Pancreas (tissue), 10 donors: ENCODE measurements at regions not wholly inside any gene's neighbourhood (a gene's known extent, or its start where the extent isn't known, plus 50 kb on each side); places are given as distances from the start of the nearest gene placed in this dataset.

ENCODE experiments used
- ATAC-seq, 4 donors: fragments of 200-7000 bp; cut with Tn5 transposase; one replicate each; pipeline versions ENCODE4 v1.8.0 to v1.9.1; 2020; ENCODE audit warnings: mild to moderate bottlenecking in 4 of 4, moderate library complexity in 4 of 4
- DNase-seq, 6 donors: peaks; one replicate each; pipeline ENCODE4 v3.0.0-alpha.2; 2020
- FAIRE-seq: peaks from 2 replicates; lab custom pipeline; 2012; peaks lifted over from hg19 to GRCh38; lab: Jason Lieb, UNC
- H3K27ac ChIP-seq, 4 donors: fragments of 200-600 bp; sonication (generic); 1 replicate in 3 of 4; 2 replicates in 1 of 4; pipeline versions ENCODE4 v1.5.0 to v1.8.0; 2020
- H3K27me3 ChIP-seq, 4 donors: fragments of 200-600 bp; one replicate each; pipeline ENCODE4 v1.8.0; 2021
- H3K36me3 ChIP-seq, 3 donors: fragments of 200-600 bp; sonication (generic) in 1 of 3; one replicate each; pipeline versions ENCODE4 v1.5.0 to v1.8.0; 2020 to 2021
- H3K4me1 ChIP-seq, 3 donors: fragments of 200-600 bp; one replicate each; pipeline ENCODE4 v1.8.0; 2021
- H3K4me3 ChIP-seq, 4 donors: fragments of 200-600 bp; sonication (generic) in 2 of 4; one replicate each; pipeline versions ENCODE4 v1.5.0 to v1.8.0; 2020 to 2021
- H3K9me3 ChIP-seq, 4 donors: fragments of 200-600 bp; one replicate each; pipeline ENCODE4 v1.8.0; 2021
- CTCF ChIP-seq, 4 donors: fragments of 200-600 bp; sonication (generic) in 3 of 4; IDR thresholded peaks; one replicate each; pipeline versions ENCODE4 v1.5.0 to v1.8.0; 2021; ENCODE audit warnings: antibody characterized with exemption in 4 of 4
- WGBS, 2 donors: extraction: QIAGEN DNeasy Blood & Tissue Kit; methylation state at CpG; one replicate each; pipeline ENCODE4 v1.1.7; 2013; 5-methylcytosine and 5-hydroxymethylcytosine counted together
- intact Hi-C, 3 donors: fragments of 100-400 bp; cut with DNase I; formaldehyde crosslinking; loops; one replicate each; pipeline versions ENCODE4 v1.11.1 to v1.14.2; 2022
- donor health status: healthy with polysubstance abuse.
- donor health status: DM: no; HTN: no; CAD: no; lungs with moderate emphysema.
- donor health status: DM: no; HTN: no; CAD: no.
- donor health status: control.
- donor health status: control.
- donor health status: Bipolar disorder and iron deficiency.
- donor health status: DM: yes; HTN: yes; CAD: no.
- donor health status: DM: no; HTN: no; CAD: no.
- donor health status: DM: no; HTN: no; CAD: no.
- donor health status: DM: yes; HTN: yes; CAD: no.

GRCh38 chr7:135731-136645 is 56.4 kb upstream of the FAM20C start:
- ATAC-seq (no peak), FAIRE-seq (no peak), DNase-seq (no peak)
- Histone ChIP-seq H3K36me3 (no peaks in the 10 kb centered on the region), H3K4me1 (no peaks in the 10 kb centered on the region), H3K9me3 (no peaks in the 10 kb centered on the region), H3K27ac (no peak overlapping the region), H3K27me3 (no peaks in the 10 kb centered on the region), H3K4me3 (no peak overlapping the region)
- no peak for TF ChIP-seq CTCF (IDR thresholded peaks at IDR 0.05)
- 89 to 91% methylated on average over 12 of the region's 12 CpGs for WGBS, 2 donors
- intact Hi-C loops, result no loop called here

GRCh38 chr7:137094-137891 is 55.1 kb upstream of the FAM20C start:
- H3K4me3 ChIP-seq, result no peak overlapping the region
- no peaks in the 10 kb centered on the region for H3K9me3 ChIP-seq
- TF ChIP-seq CTCF (IDR thresholded peaks at IDR 0.05), result no peak
- H3K4me1 ChIP-seq, result peaks cover 0 to 4% (median 0%) of the 10 kb centered on the region in 3 donors
- ATAC-seq (no peak), DNase-seq (no peak), FAIRE-seq (no peak)
- H3K27me3 ChIP-seq, result no peaks in the 10 kb centered on the region
- H3K36me3 ChIP-seq, result no peaks in the 10 kb centered on the region
- intact Hi-C loops, result no loop called here
- WGBS, 2 donors, result 84% methylated on average over 14 of the region's 14 CpGs
- H3K27ac ChIP-seq, result no peak overlapping the region

- Histone ChIP-seq H3K4me3 (no peak overlapping the region), H3K27ac (no peak overlapping the region), H3K27me3 (no peaks in the 10 kb centered on the region), H3K9me3 (no peaks in the 10 kb centered on the region), H3K36me3 (no peaks in the 10 kb centered on the region), H3K4me1 (peaks cover 15 to 22% (median 15%) of the 10 kb centered on the region in 3 donors)
- TF ChIP-seq CTCF (IDR thresholded peaks at IDR 0.05), result no peak
- ATAC-seq (no peak), FAIRE-seq (no peak), DNase-seq (no peak)
- intact Hi-C loops, result no loop called here
- 78 to 79% methylated on average over 6 of the region's 6 CpGs for WGBS, 2 donors
Measured at GRCh38 chr7:139131-139530, 53.2 kb upstream of the FAM20C start.

GRCh38 chr7:139561-140243 is 52.7 kb upstream of the FAM20C start:
- DNase-seq (peak in 1 of 6 donors; percentile 70), ATAC-seq (no peak), FAIRE-seq (no peak)
- intact Hi-C loops, result no loop called here
- 84 to 85% methylated on average over 22 of the region's 22 CpGs for WGBS, 2 donors
- Histone ChIP-seq H3K4me1 (peaks cover 15 to 24% (median 15%) of the 10 kb centered on the region in 3 donors), H3K36me3 (no peaks in the 10 kb centered on the region), H3K9me3 (no peaks in the 10 kb centered on the region), H3K27me3 (no peaks in the 10 kb centered on the region), H3K4me3 (no peak overlapping the region), H3K27ac (no peak overlapping the region)
- TF ChIP-seq CTCF (IDR thresholded peaks at IDR 0.05), result no peak
